ENCODE measurements at regions not wholly inside any gene's neighbourhood (a gene's known extent, or its start where the extent isn't known, plus 50 kb on each side); places are given as distances from the start of the nearest gene placed in this dataset.

DNA sequence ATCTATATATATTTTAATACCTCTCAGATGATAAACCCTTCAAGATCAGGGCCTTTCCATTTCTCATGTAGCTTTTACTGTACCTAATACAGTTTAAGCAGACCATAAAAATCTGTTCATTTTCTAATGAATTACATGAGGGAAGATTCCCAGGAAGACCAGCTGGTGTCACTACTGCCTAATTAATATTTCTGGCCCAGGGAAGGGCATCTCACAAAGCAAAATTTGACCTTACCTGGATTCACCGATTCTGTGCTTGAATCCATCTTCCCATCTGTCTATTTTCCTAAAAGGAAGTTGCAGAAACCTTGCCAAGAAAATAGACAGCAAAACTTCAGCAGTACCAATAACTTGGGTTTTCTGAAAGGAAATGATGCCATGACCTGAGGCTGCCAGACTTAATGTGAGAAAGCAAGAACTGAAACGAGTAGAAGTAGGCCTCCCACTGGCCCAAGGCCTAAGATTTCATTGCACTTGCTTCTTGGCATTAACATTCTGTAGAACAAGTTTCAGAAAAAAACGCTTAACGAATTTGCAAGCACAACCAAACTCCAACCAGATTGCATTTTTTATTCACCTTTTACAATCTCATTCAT lies 83.0 kb upstream of the GLIS3 start:
- DNase-seq, result peak; percentile 4 to 10

GRCh38 chr9:4381744-4382143 lies 81.9 kb upstream of the GLIS3 start:
- DNase-seq, result no peak

DNA sequence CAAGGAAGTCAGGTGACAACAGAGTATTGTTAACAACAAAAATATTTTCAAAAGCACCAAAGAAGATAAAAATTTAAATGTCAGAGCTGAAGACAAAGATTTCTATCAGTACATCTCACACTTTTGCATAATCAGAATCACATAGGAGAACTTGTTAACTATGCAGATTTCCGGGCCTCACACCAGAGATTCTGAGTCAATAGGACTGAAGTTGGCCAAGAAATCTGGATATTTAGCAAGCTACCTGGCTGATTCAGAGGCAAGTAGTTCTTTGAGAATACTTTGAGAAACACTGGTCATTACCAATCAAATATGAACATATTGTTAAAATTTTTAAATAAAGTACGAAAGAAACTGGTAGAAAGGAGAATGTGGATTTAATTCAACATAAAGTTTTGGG lies 80.5 kb upstream of the GLIS3 start:
- DNase-seq, result no peak

DNA sequence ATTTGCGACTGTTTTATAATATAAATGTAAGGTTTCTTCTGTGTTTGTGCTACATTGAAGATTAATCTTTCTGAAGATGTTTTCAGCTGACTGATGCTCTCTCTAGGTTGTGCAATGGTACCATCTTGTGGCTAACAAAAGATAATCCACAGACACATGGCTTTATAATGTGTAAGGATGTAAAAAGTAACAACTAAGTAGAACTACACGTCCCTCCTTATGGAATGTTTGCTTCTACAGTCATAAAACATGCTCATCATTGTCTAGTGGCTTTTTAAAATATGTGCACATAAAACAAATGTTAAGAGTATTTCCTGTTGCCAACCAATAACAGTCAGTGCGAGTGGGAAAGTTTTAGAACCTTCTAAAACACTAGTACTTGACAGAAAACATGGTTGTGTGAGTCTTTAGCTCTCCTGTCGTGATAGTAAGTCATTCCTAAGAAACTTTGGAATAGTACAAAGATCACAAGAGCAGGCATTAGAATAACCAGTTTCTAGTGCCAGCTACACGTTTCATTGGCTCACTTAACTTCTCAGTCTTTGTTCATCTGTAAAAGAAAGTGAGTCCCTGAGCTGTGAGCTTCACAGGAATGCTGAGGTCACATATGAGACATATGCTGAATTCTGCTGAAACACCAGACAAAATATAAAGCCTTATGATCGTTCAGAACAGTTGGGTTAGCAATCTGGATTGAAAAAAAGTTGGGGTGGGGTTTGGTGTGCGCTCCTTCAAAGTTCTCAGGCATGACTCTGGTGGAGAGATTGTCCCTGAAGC lies 75.7 kb upstream of the GLIS3 start:
- DNase-seq, result no peak

GRCh38 chr9:4371108-4371507 lies 71.2 kb upstream of the GLIS3 start:
- DNase-seq, result no peak

- DNase-seq, result no peak
These were observed 70.6 kb upstream of the GLIS3 start for GRCh38 chr9:4370501-4370900.

- peak; percentile 29 to 45 for DNase-seq
These were observed 66.9 kb upstream of the GLIS3 start for GRCh38 chr9:4366591-4367330.

- DNase-seq, result no peak
These were observed 65.2 kb upstream of the GLIS3 start for GRCh38 chr9:4365055-4365454.

DNA sequence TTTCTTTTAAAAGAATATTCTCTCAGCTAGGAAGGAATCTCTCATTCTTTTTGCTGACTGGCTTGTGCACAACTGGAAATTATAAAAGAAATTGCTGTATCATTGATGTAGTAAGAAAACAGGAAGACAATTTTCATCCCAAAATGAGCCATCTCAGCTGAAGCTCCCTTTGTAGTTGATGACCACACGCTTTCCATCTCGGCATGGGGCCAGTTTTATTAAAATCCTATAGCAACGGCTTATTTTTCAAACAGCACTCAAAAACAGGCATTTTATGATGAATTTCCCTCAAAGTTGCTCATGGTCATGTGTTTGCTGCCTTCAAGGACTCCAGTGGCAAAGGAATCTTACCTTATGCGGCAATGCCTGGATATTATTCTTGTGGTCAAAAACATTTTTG lies 62.4 kb upstream of the GLIS3 start:
- DNase-seq, result no peak

DNA sequence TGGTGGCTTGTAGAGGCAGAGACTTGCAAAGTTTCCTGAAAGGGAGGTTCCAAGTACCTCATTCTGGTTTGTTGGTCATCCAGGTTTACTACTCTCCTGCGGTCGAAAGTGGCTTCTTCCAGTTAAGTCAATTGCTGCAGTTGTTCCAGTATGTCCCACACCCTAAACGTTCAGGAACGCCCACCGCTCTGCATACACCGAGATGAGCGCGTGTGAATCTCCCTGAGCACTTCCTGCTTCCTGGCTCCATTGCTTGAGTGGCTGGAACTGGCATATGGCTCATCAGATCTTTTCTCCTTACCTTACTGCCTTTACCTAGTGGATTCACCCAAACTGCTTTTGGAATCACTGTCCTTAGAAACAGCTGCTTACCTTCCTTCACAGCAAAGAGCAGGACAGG lies 59.1 kb upstream of the GLIS3 start:
- DNase-seq, result no peak

DNA sequence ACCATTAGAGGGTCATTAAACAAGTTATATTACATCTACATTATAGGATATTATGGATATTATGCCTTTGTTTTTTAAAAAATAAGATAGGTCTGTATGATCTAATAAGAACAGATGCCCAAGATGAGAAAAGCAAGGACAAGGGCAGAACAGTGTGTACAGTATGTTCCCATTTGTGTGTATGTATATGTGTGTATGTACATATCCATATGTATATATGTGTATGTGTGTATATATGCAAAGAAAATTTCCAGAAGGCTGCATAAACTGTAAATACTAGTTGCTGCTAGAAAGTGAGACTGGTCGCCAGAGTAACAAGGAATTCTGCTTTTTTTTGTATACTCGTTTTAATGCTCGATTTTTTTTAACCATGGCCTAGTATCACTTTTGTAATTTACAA lies 58.1 kb upstream of the GLIS3 start:
- DNase-seq, result no peak

- DNase-seq, result no peak
These were observed 56.4 kb upstream of the GLIS3 start for GRCh38 chr9:4356306-4356705.

GRCh38 chr9:4353236-4353635 lies 53.4 kb upstream of the GLIS3 start:
- no peak for DNase-seq

DNA sequence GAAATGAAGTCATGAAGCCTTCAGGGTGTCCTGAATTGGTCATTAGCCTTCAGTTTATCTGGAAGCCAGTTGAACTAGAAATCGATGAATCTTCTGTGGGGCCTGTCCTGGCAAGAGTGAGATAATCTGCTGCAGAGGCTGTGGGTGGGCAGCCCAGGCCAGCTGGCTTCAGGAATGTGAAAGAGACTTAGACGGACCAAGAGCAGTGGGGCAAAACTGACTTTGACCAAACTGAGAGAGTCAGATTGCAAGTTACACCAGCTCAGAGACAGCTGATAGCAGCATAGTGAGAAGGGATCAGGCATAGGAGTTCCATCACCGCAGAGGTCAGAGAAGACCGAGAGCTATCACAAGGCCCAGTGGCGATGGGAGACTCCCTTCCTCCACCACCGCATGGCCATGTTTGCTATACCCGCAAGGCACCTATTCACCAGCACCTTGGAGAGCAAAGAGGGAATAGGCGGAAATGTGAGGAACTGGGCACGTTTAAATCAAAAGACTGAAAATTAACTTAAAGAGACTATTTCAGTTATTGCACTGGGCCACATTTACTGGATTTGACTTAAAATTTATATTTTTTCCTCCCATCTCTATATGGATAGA lies 50.0 kb upstream of the GLIS3 start:
- no peak for DNase-seq
